ENCODE measurements at regions not wholly inside any gene's neighbourhood (a gene's known extent, or its start where the extent isn't known, plus 50 kb on each side); places are given as distances from the start of the nearest gene placed in this dataset.

DNA sequence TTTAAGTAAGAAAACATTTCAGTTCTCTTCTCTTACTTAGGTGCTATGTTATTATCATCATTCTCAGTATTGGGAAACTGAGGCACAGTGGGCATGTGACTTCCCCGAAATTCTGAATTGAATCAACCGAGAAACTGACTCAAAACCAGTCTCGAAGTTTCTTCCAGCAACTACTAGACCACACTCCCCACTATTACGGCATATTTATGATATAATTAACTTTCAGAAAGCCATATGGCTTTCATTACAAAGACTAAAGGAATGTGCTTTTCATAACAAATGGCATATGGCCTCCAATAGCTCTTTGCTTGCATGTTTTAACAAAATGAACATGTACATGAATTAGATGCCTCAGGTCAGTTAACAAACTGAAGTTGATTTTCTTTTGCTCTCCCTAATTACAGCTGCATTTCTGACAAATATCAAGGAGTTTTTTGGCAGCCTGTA lies 182.9 kb upstream of the SLC38A2 start:
- TF ChIP-seq, protein P1, sequence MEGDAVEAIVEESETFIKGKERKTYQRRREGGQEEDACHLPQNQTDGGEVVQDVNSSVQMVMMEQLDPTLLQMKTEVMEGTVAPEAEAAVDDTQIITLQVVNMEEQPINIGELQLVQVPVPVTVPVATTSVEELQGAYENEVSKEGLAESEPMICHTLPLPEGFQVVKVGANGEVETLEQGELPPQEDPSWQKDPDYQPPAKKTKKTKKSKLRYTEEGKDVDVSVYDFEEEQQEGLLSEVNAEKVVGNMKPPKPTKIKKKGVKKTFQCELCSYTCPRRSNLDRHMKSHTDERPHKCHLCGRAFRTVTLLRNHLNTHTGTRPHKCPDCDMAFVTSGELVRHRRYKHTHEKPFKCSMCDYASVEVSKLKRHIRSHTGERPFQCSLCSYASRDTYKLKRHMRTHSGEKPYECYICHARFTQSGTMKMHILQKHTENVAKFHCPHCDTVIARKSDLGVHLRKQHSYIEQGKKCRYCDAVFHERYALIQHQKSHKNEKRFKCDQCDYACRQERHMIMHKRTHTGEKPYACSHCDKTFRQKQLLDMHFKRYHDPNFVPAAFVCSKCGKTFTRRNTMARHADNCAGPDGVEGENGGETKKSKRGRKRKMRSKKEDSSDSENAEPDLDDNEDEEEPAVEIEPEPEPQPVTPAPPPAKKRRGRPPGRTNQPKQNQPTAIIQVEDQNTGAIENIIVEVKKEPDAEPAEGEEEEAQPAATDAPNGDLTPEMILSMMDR (IDR thresholded peaks at IDR 0.05; ENCODE audit: poor library complexity, severe bottlenecking): no peak
- no peak for TF ChIP-seq EZH2 (IDR thresholded peaks at IDR 0.05; ENCODE audit: borderline replicate concordance, insufficient read depth, low read length, poor library complexity, severe bottlenecking)
- no peak for TF ChIP-seq MXI1 (conservative IDR thresholded peaks at IDR 0.05; ENCODE audit: poor library complexity, severe bottlenecking)
- TF ChIP-seq RAD21 (conservative IDR thresholded peaks at IDR 0.05): no peak
- no peak for TF ChIP-seq TAF1 (IDR thresholded peaks at IDR 0.05; ENCODE audit: low read depth)
- no peak for TF ChIP-seq POLR2AphosphoS5 (IDR thresholded peaks at IDR 0.05)
- no peak for TF ChIP-seq EP300 (conservative IDR thresholded peaks at IDR 0.05; ENCODE audit: poor library complexity, severe bottlenecking)
- TF ChIP-seq SMC3 (conservative IDR thresholded peaks at IDR 0.05; ENCODE audit: poor library complexity): no peak
- TF ChIP-seq REST (IDR thresholded peaks at IDR 0.05; ENCODE audit: borderline replicate concordance): no peak
